Endothelial cell of umbilical vein (primary cell): ENCODE measurements at regions not wholly inside any gene's neighbourhood (a gene's known extent, or its start where the extent isn't known, plus 50 kb on each side); places are given as distances from the start of the nearest gene placed in this dataset. TPM values are rescaled to one million over a fixed set of nuclear protein-coding genes. Genes with fewer than 3 reads are reported as not detected.

ENCODE experiments used
- BruUV-seq: library from RNA; stranded (reverse); fragments of 400-500 nt; replicated peaks from 2 replicates; lab custom pipeline; 2021; lab: Mats Ljungman, UMichigan
- CTCF ChIA-PET: fragments of 300-600, 350-600 bp; sonication (Branson Sonifier 250); formaldehyde crosslinking; loops from one replicate; lab custom pipeline; 2021; ENCODE audit warnings: antibody characterized with exemption, inconsistent platforms; lab: Charles Lee
- POLR2A ChIA-PET: fragments of 300-600, 350-600 bp; sonication (Branson Sonifier 250); formaldehyde crosslinking; loops from one replicate; lab custom pipeline; 2021; ENCODE audit warnings: antibody characterized with exemption, inconsistent platforms; lab: Charles Lee
- DNase-seq: peaks from one replicate; pipeline ENCODE4 v3.0.0-alpha.2; 2011; ENCODE audit warnings: low read depth, low spot score
- FAIRE-seq: peaks from 2 replicates; lab custom pipeline; 2011; peaks lifted over from hg19 to GRCh38; lab: Jason Lieb, UNC
- H2AFZ ChIP-seq: 2 replicates; pipeline ENCODE4 v1.6.0; 2012; ENCODE audit warnings: low read depth, low read length, control low read depth, inconsistent platforms
- H3K27ac ChIP-seq: 2 replicates; pipeline ENCODE4 v1.5.1; 2011; ENCODE audit warnings: low read depth, mild to moderate bottlenecking, control low read depth, low read length, moderate library complexity; ENCODE audit not compliant: insufficient read depth
- H3K27me3 ChIP-seq, 2 experiments: 2 replicates each; pipeline versions ENCODE4 v1.6.0 to v1.6.1; 2011; ENCODE audit warnings: low read length in 2 of 2, mixed read lengths in 1 of 2; ENCODE audit not compliant: control insufficient read depth in 2 of 2, insufficient read depth in 2 of 2
- H3K36me3 ChIP-seq, 2 experiments: 2 replicates in 1 of 2; 3 replicates in 1 of 2; pipeline ENCODE4 v1.5.1; 2011; ENCODE audit warnings: low read length in 2 of 2, mild to moderate bottlenecking in 1 of 2, moderate library complexity in 1 of 2; ENCODE audit not compliant: control insufficient read depth in 2 of 2, insufficient read depth in 2 of 2; ENCODE audit errors: extremely low read depth in 1 of 2
- H3K4me1 ChIP-seq: 3 replicates; pipeline ENCODE4 v1.5.1; 2011; ENCODE audit warnings: mild to moderate bottlenecking, low read length; ENCODE audit not compliant: control insufficient read depth, insufficient read depth; ENCODE audit errors: extremely low read depth
- H3K4me2 ChIP-seq: 2 replicates; pipeline ENCODE4 v1.6.1; 2011; ENCODE audit warnings: low read length, control low read depth, mixed read lengths; ENCODE audit not compliant: insufficient read depth
- H3K4me3 ChIP-seq, 3 experiments: fragments of 200-600 bp in 1 of 3; sonication (generic), shearing (Covaris generic) in 1 of 3; replicated peaks in 1 of 3; 2 replicates each; pipeline ENCODE4 v1.5.1; 2011 to 2016; ENCODE audit warnings: control low read depth in 3 of 3, low read length in 3 of 3, mild to moderate bottlenecking in 2 of 3, inconsistent platforms in 1 of 3, low read depth in 1 of 3, moderate library complexity in 1 of 3; ENCODE audit not compliant: insufficient read depth in 1 of 3
- H3K79me2 ChIP-seq: 2 replicates; pipeline ENCODE4 v1.6.0; 2012; ENCODE audit warnings: low read length, inconsistent platforms; ENCODE audit not compliant: control insufficient read depth, insufficient read depth
- H3K9ac ChIP-seq: replicated peaks from 2 replicates; pipeline ENCODE3; 2011; ENCODE audit warnings: low read length, control low read depth; ENCODE audit not compliant: insufficient read depth; ENCODE audit errors: extremely low read depth
- H3K9me1 ChIP-seq: replicated peaks from 3 replicates; pipeline ENCODE4 v1.6.0; 2011; ENCODE audit warnings: mild to moderate bottlenecking, low read length; ENCODE audit not compliant: control insufficient read depth, insufficient read depth; ENCODE audit errors: extremely low read depth
- H3K9me3 ChIP-seq: replicated peaks from 2 replicates; pipeline ENCODE4 v1.5.1; 2012; ENCODE audit warnings: low read length, inconsistent platforms; ENCODE audit not compliant: control insufficient read depth, insufficient read depth
- H4K20me1 ChIP-seq: replicated peaks from 2 replicates; pipeline ENCODE3; 2011; ENCODE audit warnings: mild to moderate bottlenecking, low read length; ENCODE audit not compliant: control insufficient read depth, insufficient read depth; ENCODE audit errors: extremely low read depth
- EZH2 ChIP-seq: IDR thresholded peaks from 2 replicates; pipeline ENCODE4 v1.6.1; 2012; ENCODE audit warnings: borderline replicate concordance, low read depth, mild to moderate bottlenecking, moderate library complexity, low read length, inconsistent platforms; ENCODE audit not compliant: severe bottlenecking
- FOS ChIP-seq: IDR thresholded peaks from 2 replicates; pipeline ENCODE4 v1.6.1; 2011; ENCODE audit warnings: mild to moderate bottlenecking, low read length, moderate library complexity, borderline replicate concordance; ENCODE audit not compliant: insufficient read depth
- GATA2 ChIP-seq: IDR thresholded peaks from 2 replicates; pipeline ENCODE4 v1.7.0; 2011; ENCODE audit warnings: low read depth, mild to moderate bottlenecking, moderate library complexity, mixed read lengths, low read length; ENCODE audit not compliant: insufficient read length, insufficient read depth
- JUN ChIP-seq: IDR thresholded peaks from 2 replicates; pipeline ENCODE4 v1.6.1; 2011; ENCODE audit warnings: borderline replicate concordance, low read depth; ENCODE audit not compliant: insufficient read length, insufficient read depth
- MYC ChIP-seq: IDR thresholded peaks from one replicate; pipeline ENCODE4 v1.6.1; 2011; ENCODE audit warnings: mild to moderate bottlenecking, low read depth, low read length
- POLR2A ChIP-seq: IDR thresholded peaks from 2 replicates; pipeline ENCODE4 v1.6.1; 2012; ENCODE audit warnings: low read depth, mild to moderate bottlenecking, control low read depth, low read length
- POLR2AphosphoS5 ChIP-seq: IDR thresholded peaks from 2 replicates; pipeline ENCODE4 v1.6.1; 2012; ENCODE audit warnings: low read depth, mild to moderate bottlenecking, control low read depth, low read length, moderate library complexity; ENCODE audit not compliant: insufficient read depth
- dilution Hi-C: fragments of 300-500 bp; cut with MboI; formaldehyde crosslinking; loops from one replicate; pipeline ENCODE4 v1.15.0; 2019; ENCODE audit warnings: low sequenced_read_pairs; ENCODE audit not compliant: extremely low pct_ligation_motif_present
- intact Hi-C: fragments of 100-400 bp; cut with micrococcal nuclease; formaldehyde crosslinking; loops from one replicate; pipeline ENCODE4 v1.10.0; 2022
- small RNA-seq: library from RNA; depleted of rRNA; stranded (forward); fragments of <200 nt; gene quantifications from one replicate; pipeline ENCODE3, GENCODE V24; 2012; ENCODE audit warnings: low replicate concordance, low read depth; ENCODE audit not compliant: insufficient read depth, insufficient read length
- TF ChIP-seq, protein P1 (sequence below), 2 donors: IDR thresholded peaks; 1 replicate in 1 of 2; 2 replicates in 1 of 2; pipeline ENCODE4 v1.5.1; 2011; ENCODE audit warnings: low read length in 2 of 2, mild to moderate bottlenecking in 2 of 2, moderate library complexity in 2 of 2, control low read depth in 1 of 2, inconsistent platforms in 1 of 2, low read depth in 1 of 2; ENCODE audit not compliant: insufficient read depth in 1 of 2; ENCODE audit errors: extremely low read depth in 1 of 2
- TF ChIP-seq, protein P2 (sequence below): IDR thresholded peaks from 2 replicates; pipeline ENCODE4 v1.6.1; 2011; ENCODE audit not compliant: insufficient read depth, insufficient read length

DNA sequence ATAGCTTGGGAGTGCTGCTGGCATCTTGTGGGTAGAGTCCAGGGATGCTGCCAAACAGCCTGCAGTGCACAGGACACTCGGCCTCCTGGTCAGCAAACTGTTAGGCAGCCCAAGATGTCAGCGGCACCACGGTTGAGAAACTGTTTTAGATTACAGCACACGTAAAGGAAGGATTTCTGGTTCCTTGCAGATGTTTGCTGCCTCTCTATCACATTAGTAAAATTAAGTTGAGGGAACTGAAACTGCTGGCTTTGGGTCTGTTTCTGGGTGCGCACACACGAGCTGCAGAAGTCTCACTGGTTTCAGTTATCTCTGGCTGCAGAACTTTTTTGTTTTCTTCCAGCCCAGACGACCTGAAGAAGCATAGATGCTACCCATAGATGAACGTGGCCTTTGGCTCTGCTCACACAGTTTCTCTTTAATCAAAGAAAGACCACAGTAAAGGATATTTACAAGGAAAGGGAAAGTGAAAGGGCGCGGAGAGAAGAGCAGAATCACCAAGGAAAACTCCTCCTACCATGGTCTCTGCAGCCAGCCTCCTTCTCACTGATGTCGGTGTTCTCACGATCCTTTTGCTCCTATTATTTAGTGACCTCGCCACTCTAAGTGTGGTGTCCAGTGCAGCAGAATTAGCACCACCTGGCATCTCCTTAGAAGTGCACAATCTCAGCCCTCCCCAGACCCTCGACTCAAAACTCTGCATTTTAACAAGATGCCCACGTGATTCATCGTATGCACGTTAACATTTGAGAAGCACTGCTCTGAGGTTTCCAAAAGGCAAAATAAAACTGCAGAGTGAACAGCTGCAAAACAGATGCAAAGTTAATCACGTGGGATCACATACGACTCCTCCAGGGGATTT lies 50.6 kb upstream of the AKAP13 start:
- TF ChIP-seq GATA2 (no peak), POLR2AphosphoS5 (no peak), JUN (no peak), POLR2A (no peak), FOS (no peak), MYC (no peak), EZH2 (no peak)
- TF ChIP-seq, protein P1, sequence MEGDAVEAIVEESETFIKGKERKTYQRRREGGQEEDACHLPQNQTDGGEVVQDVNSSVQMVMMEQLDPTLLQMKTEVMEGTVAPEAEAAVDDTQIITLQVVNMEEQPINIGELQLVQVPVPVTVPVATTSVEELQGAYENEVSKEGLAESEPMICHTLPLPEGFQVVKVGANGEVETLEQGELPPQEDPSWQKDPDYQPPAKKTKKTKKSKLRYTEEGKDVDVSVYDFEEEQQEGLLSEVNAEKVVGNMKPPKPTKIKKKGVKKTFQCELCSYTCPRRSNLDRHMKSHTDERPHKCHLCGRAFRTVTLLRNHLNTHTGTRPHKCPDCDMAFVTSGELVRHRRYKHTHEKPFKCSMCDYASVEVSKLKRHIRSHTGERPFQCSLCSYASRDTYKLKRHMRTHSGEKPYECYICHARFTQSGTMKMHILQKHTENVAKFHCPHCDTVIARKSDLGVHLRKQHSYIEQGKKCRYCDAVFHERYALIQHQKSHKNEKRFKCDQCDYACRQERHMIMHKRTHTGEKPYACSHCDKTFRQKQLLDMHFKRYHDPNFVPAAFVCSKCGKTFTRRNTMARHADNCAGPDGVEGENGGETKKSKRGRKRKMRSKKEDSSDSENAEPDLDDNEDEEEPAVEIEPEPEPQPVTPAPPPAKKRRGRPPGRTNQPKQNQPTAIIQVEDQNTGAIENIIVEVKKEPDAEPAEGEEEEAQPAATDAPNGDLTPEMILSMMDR (IDR thresholded peaks at IDR 0.05; ENCODE audit: extremely low read depth in 1 of 2, insufficient read depth in 1 of 2, low read depth in 1 of 2, low read length in 2 of 2), result no peak
- TF ChIP-seq, protein P2, sequence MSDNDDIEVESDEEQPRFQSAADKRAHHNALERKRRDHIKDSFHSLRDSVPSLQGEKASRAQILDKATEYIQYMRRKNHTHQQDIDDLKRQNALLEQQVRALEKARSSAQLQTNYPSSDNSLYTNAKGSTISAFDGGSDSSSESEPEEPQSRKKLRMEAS, result no peak
- Histone ChIP-seq H3K9me3 (no peaks in the 10 kb centered on the region), H3K4me2 (no peak overlapping the region), H3K9me1 (no peaks in the 10 kb centered on the region), H3K9ac (no peak overlapping the region), H3K4me1 (peaks cover 11% of the 10 kb centered on the region), H3K79me2 (no peaks in the 10 kb centered on the region), H2AFZ (no peak overlapping the region), H3K4me3 (no peak overlapping the region), H3K36me3 (no peaks in the 10 kb centered on the region), H4K20me1 (no peaks in the 10 kb centered on the region), H3K27ac (no peak overlapping the region), H3K27me3 (no peaks in the 10 kb centered on the region)
- CTCF ChIA-PET, result interaction anchor here (1.0 to 4.9 kb wide), 10 partner anchors 11 to 338 kb away, joined by 4 to 74 read pairs (median 6); no protein-coding TSS in a partner anchor
- intact Hi-C loops, result loop anchor here (2.0 kb wide), 1 partner anchor 149 kb away; no protein-coding TSS in a partner anchor
- dilution Hi-C loops, result no loop called here
- FAIRE-seq (peak; percentile 33), DNase-seq (no peak)
- no TSS peak for BruUV-seq
- POLR2A ChIA-PET, result no interaction called here

Small RNA genes in the stretch of these regions (small RNA-seq; reads per million reads assigned to genes)
- not detected for gene RN7SL428P
